ENCODE measurements at regions not wholly inside any gene's neighbourhood (a gene's known extent, or its start where the extent isn't known, plus 50 kb on each side); places are given as distances from the start of the nearest gene placed in this dataset.
A peak's percentile ranks its signal among the peaks of the same experiment; 100 is the strongest.

- H3K9ac ChIP-seq: no peak overlapping the region
- H3K9me3 ChIP-seq (ENCODE audit: low read depth): no peaks in the 10 kb centered on the region
- H3K4me1 ChIP-seq: no peaks in the 10 kb centered on the region
- no peak for DNase-seq (ENCODE audit: low spot score)
- H3K36me3 ChIP-seq: no peaks in the 10 kb centered on the region
- H4K20me1 ChIP-seq (ENCODE audit: low read depth): no peaks in the 10 kb centered on the region
- Mint-ChIP-seq H3K4me3 (no peak overlapping the region), H3K4me1 (no peaks in the 10 kb centered on the region), H3K36me3 (peaks cover 27% of the 10 kb centered on the region), H3K9me3 (no peaks in the 10 kb centered on the region), H3K27me3 (ENCODE audit: insufficient read depth, low read depth) (no peaks in the 10 kb centered on the region), H3K27ac (no peak overlapping the region)
- H3K79me2 ChIP-seq (ENCODE audit: low read depth): no peaks in the 10 kb centered on the region
- no peak overlapping the region for H3K4me3 ChIP-seq
- TF ChIP-seq, protein P1, sequence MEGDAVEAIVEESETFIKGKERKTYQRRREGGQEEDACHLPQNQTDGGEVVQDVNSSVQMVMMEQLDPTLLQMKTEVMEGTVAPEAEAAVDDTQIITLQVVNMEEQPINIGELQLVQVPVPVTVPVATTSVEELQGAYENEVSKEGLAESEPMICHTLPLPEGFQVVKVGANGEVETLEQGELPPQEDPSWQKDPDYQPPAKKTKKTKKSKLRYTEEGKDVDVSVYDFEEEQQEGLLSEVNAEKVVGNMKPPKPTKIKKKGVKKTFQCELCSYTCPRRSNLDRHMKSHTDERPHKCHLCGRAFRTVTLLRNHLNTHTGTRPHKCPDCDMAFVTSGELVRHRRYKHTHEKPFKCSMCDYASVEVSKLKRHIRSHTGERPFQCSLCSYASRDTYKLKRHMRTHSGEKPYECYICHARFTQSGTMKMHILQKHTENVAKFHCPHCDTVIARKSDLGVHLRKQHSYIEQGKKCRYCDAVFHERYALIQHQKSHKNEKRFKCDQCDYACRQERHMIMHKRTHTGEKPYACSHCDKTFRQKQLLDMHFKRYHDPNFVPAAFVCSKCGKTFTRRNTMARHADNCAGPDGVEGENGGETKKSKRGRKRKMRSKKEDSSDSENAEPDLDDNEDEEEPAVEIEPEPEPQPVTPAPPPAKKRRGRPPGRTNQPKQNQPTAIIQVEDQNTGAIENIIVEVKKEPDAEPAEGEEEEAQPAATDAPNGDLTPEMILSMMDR (IDR thresholded peaks at IDR 0.05): no peak
- TF ChIP-seq EZH2phosphoT487 (IDR thresholded peaks at IDR 0.05): no peak
- no peak for TF ChIP-seq EZH2 (IDR thresholded peaks at IDR 0.05)
- H3K4me2 ChIP-seq: no peak overlapping the region
- H3K27me3 ChIP-seq: no peaks in the 10 kb centered on the region
- H3K27ac ChIP-seq: no peak overlapping the region
- no peaks in the 10 kb centered on the region for H3F3A ChIP-seq (ENCODE audit: low read depth)
- H2AFZ ChIP-seq (replicated peaks): no peak overlapping the region
These were observed 217.8 kb downstream of the PTPRC start for GRCh38 chr1:198856601-198857000.

DNA sequence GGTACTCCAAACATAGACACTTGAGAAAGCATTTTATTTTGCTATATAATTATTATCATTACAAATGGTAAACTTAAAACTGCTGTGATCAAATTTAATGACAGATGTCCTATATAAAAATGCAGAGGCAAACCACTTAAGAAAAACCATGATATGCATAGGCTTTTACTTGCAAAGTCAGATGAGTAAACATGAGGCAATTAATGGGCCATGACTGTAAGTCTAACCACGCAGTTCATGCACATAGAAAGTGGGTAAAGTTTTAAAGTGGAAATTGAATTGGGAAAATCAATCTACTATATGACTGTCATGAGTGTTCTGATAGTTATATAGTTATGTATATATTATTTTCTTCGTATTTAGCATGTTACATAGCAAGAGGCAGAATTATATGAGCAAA lies 219.2 kb downstream of the PTPRC start:
- Histone ChIP-seq H4K20me1 (ENCODE audit: low read depth) (no peaks in the 10 kb centered on the region), H3K4me1 (no peaks in the 10 kb centered on the region), H3K4me2 (no peak overlapping the region), H3K9me3 (ENCODE audit: low read depth) (no peaks in the 10 kb centered on the region), H3K79me2 (ENCODE audit: low read depth) (no peaks in the 10 kb centered on the region), H3K4me3 (no peak overlapping the region), H3K27me3 (no peaks in the 10 kb centered on the region), H3K36me3 (no peaks in the 10 kb centered on the region), H2AFZ (replicated peaks) (no peak overlapping the region), H3K27ac (no peak overlapping the region), H3K9ac (no peak overlapping the region), H3F3A (ENCODE audit: low read depth) (no peaks in the 10 kb centered on the region)
- no peak for TF ChIP-seq EZH2 (IDR thresholded peaks at IDR 0.05)
- TF ChIP-seq, protein P1 (IDR thresholded peaks at IDR 0.05): no peak
- no peak for TF ChIP-seq EZH2phosphoT487 (IDR thresholded peaks at IDR 0.05)
- no peak for DNase-seq (ENCODE audit: low spot score)
- Mint-ChIP-seq H3K9me3 (no peaks in the 10 kb centered on the region), H3K4me1 (no peaks in the 10 kb centered on the region), H3K27ac (no peak overlapping the region), H3K36me3 (peaks cover 24% of the 10 kb centered on the region), H3K27me3 (ENCODE audit: insufficient read depth, low read depth) (no peaks in the 10 kb centered on the region), H3K4me3 (no peak overlapping the region)

DNA sequence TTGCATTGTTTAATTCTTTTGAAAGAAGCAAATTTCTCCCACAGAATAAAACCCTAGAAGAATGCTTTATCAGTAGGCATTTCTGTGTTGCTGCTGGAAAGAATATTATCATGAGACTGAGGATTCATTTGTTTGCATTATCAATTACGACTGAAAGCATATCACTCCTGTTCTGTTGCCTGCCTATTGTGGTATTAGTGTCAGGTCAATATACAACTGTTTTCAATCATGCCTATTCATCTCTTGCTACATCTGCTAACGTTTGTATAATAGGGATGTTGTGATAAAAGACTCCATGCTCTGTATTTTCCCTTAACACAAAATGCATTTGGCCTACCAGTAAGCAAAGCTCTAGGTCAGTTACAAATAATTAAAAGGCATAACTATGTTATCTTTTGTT lies 221.5 kb downstream of the PTPRC start:
- Histone ChIP-seq H4K20me1 (ENCODE audit: low read depth) (no peaks in the 10 kb centered on the region), H3K27ac (no peak overlapping the region), H3K27me3 (no peaks in the 10 kb centered on the region), H3K9me3 (ENCODE audit: low read depth) (no peaks in the 10 kb centered on the region), H3K4me3 (no peak overlapping the region), H3K79me2 (ENCODE audit: low read depth) (no peaks in the 10 kb centered on the region), H3K4me2 (no peak overlapping the region), H3K9ac (no peak overlapping the region), H3K36me3 (no peaks in the 10 kb centered on the region), H3K4me1 (no peaks in the 10 kb centered on the region), H3F3A (ENCODE audit: low read depth) (no peaks in the 10 kb centered on the region), H2AFZ (replicated peaks) (no peak overlapping the region)
- TF ChIP-seq EZH2 (IDR thresholded peaks at IDR 0.05) (no peak), EZH2phosphoT487 (IDR thresholded peaks at IDR 0.05) (no peak)
- TF ChIP-seq, protein P1 (IDR thresholded peaks at IDR 0.05): no peak
- Mint-ChIP-seq H3K36me3 (peaks cover 19% of the 10 kb centered on the region), H3K4me3 (no peak overlapping the region), H3K27ac (peak overlapping the region; percentile 32), H3K4me1 (no peaks in the 10 kb centered on the region), H3K9me3 (no peaks in the 10 kb centered on the region), H3K27me3 (ENCODE audit: insufficient read depth, low read depth) (no peaks in the 10 kb centered on the region)
- DNase-seq (ENCODE audit: low spot score): no peak

All from neural progenitor cell (in vitro differentiated cells).